GM12872 (cell line): ENCODE measurements at regions not wholly inside any gene's neighbourhood (a gene's known extent, or its start where the extent isn't known, plus 50 kb on each side); places are given as distances from the start of the nearest gene placed in this dataset.

Experiments
- CTCF ChIP-seq: IDR thresholded peaks from 3 replicates; pipeline ENCODE4 v1.5.1; 2011; ENCODE audit warnings: low read depth, mild to moderate bottlenecking, low read length, moderate library complexity; ENCODE audit not compliant: insufficient read depth

- TF ChIP-seq CTCF: no peak
Measured at GRCh38 chr7:53238021-53238605, 202.7 kb downstream of the POM121L12 start.

GRCh38 chr7:53245721-53246120 is 210.3 kb downstream of the POM121L12 start:
- TF ChIP-seq CTCF: no peak

DNA sequence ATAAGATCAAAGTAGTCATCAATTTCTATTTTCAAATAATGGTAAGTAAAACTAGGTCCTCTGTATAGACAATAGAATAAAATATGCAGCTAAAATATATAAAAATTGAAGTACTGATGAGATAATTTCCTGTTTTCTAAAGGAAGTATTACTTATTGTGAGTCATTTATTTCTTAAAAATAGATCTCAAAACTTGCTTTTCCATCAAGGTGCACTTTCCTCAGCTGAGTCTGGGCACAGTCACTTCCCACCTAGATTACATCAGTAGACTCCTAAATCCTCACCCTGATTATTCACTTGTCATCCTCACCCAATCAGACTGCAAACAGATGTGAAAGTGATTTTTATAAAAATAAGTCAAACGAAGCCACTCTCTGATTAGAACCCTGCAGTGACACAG is 211.5 kb downstream of the POM121L12 start:
- no peak for TF ChIP-seq CTCF

GRCh38 chr7:53252539-53252938 is 217.1 kb downstream of the POM121L12 start:
- TF ChIP-seq CTCF: no peak

DNA sequence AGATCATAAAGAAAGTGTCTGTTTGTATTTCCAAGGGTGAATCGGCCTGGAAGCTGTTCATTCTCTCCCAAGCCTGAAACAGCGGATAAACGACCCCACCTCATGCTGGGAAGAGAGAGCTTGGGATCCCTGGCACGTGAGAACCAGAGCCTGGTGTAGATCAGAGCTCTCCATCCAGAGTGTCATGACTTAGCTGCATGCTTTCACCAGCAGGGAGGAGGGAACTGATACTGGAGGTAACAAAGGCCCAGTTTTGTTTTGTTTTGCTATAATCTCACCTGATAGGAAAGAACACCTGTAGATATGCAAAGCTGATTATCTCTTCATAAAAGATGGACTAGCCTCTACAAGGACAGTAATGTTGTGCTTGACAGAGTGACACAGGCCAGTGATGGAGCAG is 236.6 kb downstream of the POM121L12 start:
- TF ChIP-seq CTCF: no peak

- no peak for TF ChIP-seq CTCF
Measured at GRCh38 chr7:53281312-53281711, 245.9 kb downstream of the POM121L12 start.

DNA sequence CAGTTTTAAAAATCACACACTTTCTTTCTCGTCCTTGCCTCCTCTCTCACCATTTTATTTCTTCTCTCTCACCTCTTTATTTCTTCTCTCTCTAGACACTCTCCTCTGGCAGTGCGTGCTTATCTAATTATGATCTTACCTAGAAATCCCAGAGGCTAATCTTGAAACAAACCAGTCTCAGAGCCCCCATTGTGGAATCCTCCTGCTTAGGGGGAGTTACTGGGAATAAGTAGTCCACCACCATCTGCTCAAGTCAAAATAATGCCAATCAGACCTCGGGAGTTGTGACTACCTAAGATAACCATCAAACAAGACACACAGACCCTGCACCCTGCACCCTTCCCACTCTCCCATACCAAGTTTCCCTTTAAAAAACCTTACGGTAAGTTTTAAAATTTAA is 256.9 kb downstream of the POM121L12 start:
- no peak for TF ChIP-seq CTCF
